ENCODE measurements at regions not wholly inside any gene's neighbourhood (a gene's known extent, or its start where the extent isn't known, plus 50 kb on each side); places are given as distances from the start of the nearest gene placed in this dataset.
A peak's percentile ranks its signal among the peaks of the same experiment; 100 is the strongest.

DNA sequence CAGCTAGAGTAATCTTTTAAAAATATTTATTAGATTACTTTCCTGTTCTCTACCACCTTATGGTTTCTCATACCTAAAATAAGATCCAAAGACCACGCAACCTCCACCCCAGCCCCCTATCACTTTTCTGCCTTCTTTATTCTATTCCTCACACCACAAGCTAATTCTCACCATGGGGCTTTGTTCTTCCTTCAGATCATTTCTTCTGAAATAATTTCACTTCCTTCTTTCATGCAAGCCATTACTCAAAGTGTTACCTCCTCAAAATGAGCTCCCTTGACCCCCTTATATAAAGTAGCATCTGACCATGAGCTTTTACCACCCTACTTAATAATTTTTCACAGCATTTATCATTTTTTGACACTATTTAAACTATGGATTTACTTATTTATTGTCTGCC, 233.2 kb upstream of the TMCO5A start:
- DNase-seq (ENCODE audit: low read depth) = no peak

- no peak for DNase-seq (ENCODE audit: low read depth)
Observed at GRCh38 chr15:37709669-37710068, 224.8 kb upstream of the TMCO5A start.

- no peak for DNase-seq (ENCODE audit: low read depth)
Observed at GRCh38 chr15:37715101-37715500, 219.3 kb upstream of the TMCO5A start.

- no peak for DNase-seq (ENCODE audit: low read depth)
Observed at GRCh38 chr15:37720267-37720666, 214.2 kb upstream of the TMCO5A start.

GRCh38 chr15:37731146-37731746, 203.2 kb upstream of the TMCO5A start:
- DNase-seq (ENCODE audit: low read depth) = no peak

DNA sequence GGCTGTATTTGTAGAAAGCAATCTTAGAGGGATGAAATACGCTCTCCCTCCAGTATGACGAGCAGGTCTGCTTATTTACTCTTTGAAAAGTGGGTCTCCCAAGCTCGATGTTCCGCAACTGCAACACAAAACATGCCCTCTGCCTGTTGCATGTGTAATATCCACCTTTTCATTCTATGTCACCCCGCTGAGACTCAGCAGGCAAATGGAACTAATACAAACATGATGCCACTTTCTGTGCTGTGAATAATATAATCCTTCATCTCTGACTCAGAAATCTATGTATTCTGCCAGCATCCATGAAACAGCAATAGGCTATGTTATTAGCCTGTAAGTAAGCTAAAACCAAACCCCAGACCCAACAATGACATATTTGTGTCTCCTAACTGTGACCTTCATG, 200.8 kb upstream of the TMCO5A start:
- peak; percentile 8 for DNase-seq (ENCODE audit: low read depth)

- DNase-seq (ENCODE audit: low read depth) = no peak
Observed at GRCh38 chr15:37740623-37741141, 193.8 kb upstream of the TMCO5A start.

- no peak for DNase-seq (ENCODE audit: low read depth)
Observed at GRCh38 chr15:37743826-37744225, 190.6 kb upstream of the TMCO5A start.

GRCh38 chr15:37744521-37744920, 189.9 kb upstream of the TMCO5A start:
- no peak for DNase-seq (ENCODE audit: low read depth)

DNA sequence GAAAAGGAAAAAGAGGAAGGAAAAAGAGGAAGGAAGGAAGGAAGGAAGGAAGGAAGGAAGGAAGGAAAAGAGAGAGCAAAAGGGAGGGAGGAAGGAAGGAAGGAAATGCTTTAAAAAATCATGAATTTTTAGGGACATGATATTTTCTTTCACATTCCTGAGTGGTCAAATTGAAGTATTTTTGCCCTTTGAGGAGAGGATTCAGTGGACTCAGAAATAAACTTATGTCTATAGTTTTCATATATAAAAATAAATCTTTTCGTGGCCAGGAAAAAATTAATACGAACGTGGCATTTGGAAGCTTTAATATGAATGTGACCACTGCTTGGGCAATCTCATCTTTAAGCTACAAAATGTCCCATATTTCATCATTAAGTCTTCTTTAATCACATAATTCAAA, 183.0 kb upstream of the TMCO5A start:
- no peak for DNase-seq (ENCODE audit: low read depth)

- DNase-seq (ENCODE audit: low read depth) = no peak
Observed at GRCh38 chr15:37756407-37756806, 178.0 kb upstream of the TMCO5A start.

DNA sequence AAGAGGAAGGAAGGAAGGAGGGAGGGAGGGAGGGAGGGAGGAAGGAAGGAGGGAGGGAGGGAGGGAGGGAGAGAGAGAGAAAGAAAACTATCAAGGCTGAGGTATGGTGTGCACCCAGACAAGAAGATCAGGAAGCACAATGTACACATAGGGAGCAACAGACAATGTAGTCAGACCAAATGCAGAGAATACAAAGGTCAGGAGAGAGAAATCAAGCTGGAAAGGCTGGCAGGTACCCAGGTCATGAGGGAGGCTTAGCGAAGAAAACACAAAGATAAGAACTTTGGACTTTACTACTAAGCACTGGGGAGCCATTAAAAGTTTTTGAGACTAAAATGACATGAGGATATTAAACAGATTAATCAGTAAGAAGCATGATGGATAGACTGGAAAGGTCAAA, 176.0 kb upstream of the TMCO5A start:
- no peak for DNase-seq (ENCODE audit: low read depth)

DNA sequence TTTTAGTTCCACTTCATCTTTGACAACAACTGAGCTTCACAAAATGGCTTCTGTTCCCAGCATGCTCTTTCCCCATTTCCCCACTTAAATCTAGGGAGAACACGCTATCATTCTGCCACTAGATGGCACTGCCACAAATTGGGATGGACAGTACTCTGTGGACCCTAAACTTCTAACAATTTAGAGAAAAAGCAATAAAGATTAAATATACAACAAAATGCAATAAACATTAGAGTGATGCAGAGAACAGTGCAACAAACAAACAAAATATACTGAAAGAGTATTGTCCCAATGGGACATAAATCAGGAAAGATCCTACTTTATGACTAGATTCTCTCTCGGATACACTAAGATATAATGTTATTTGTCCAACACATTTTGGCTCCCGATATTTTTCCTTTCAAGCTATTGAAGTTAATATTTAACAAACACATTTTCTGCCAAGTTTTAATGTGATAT, 169.7 kb upstream of the TMCO5A start:
- DNase-seq (ENCODE audit: low read depth) = peak; percentile 80

- peak; percentile 21 for DNase-seq (ENCODE audit: low read depth)
Observed at GRCh38 chr15:37765786-37766185, 168.7 kb upstream of the TMCO5A start.

DNA sequence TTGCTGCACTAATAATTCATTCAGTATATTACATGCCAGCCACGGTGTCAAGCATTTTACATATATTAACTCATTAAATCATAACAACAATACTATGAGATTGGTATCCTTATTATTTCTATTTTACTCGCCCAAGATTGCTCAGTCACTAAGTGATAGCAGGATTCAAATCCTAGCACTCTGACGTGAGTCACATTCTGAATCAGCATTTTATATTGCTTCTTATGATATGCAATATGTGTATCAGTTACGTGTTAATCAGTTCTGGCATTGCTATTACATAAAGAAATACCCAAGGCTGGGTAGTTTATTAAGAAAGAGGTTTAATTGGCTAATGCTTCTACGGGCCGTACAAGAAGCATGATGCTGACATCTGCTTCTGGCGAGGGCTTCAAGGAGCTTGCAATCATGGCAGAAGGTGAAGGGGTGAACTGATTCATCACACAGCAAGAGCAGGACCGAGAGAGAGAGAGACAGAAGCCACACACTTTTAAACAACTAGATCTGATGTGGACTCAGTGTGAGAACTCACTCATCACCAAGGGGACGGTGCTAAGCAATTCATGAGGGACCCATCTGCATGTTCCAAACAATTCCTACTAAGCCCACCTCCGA, 166.5 kb upstream of the TMCO5A start:
- peak; percentile 67 for DNase-seq (ENCODE audit: low read depth)

GRCh38 chr15:37771465-37771864, 163.0 kb upstream of the TMCO5A start:
- peak; percentile 75 for DNase-seq (ENCODE audit: low read depth)

GRCh38 chr15:37773111-37773860, 161.2 kb upstream of the TMCO5A start:
- peak; percentile 91 for DNase-seq (ENCODE audit: low read depth)

DNA sequence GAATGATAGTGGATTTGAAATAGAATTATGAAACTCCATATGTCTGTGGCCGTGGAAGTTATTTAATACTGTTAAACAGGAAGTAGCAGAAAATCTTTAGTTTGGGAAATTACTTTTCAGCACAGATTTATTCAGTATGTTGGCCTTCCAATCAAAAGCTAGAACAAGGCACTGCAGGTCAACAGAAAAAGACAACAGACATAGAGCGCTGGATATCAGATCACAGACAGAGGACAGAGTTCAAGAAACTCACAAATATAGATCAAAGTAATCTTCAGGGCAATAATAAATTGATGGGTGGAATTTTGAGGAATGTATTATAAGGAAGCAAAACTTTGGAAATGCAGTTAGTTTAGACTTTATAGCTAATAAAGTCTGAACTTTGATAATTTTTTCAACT, 159.5 kb upstream of the TMCO5A start:
- DNase-seq (ENCODE audit: low read depth) = no peak

- DNase-seq (ENCODE audit: low read depth) = no peak
Observed at GRCh38 chr15:37777006-37777405, 157.4 kb upstream of the TMCO5A start.

DNA sequence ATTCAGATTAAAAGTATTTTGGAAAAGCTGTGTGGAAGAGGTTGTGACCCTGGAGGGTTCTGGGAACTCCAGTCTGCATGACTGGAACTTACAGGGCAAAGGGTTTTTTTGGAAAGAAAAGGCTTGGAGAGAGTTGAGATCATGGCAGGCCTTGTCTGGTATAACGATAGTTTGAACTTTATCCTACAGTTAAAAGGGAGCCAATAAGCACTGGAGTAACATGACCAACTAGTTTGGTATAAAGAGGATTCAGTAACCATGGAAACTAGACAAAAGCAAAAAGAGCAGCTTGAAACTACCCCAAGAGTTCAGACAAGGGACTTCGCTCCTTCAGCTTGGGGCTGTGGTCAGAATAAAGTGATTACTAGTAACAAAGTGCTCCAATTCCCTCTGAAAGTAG, 151.2 kb upstream of the TMCO5A start:
- DNase-seq (ENCODE audit: low read depth) = no peak

DNA sequence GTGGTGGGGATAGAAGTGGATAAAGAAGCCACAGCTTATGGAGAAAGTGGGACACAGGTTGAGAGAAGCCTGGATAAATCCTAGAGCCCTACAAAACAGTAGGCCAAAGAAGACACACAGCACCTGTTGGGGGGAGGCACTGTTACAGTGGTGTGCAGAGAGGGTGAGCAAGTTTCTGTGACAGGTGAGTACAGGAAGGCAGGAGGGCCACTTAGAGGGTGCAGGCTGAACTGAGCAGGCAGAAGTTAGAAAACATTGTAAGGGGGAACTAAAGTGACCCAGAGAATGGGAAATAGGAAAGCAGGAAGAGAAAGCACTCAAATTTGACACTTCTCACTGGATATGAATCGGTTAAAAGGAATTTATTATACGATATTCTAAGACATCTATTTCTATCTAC, 146.1 kb upstream of the TMCO5A start:
- no peak for DNase-seq (ENCODE audit: low read depth)

- DNase-seq (ENCODE audit: low read depth) = no peak
Observed at GRCh38 chr15:37788767-37789396, 145.6 kb upstream of the TMCO5A start.

- peak; percentile 1 for DNase-seq (ENCODE audit: low read depth)
Observed at GRCh38 chr15:37789397-37789786, 145.0 kb upstream of the TMCO5A start.
